ENCODE measurements at regions not wholly inside any gene's neighbourhood (a gene's known extent, or its start where the extent isn't known, plus 50 kb on each side); places are given as distances from the start of the nearest gene placed in this dataset.

DNA sequence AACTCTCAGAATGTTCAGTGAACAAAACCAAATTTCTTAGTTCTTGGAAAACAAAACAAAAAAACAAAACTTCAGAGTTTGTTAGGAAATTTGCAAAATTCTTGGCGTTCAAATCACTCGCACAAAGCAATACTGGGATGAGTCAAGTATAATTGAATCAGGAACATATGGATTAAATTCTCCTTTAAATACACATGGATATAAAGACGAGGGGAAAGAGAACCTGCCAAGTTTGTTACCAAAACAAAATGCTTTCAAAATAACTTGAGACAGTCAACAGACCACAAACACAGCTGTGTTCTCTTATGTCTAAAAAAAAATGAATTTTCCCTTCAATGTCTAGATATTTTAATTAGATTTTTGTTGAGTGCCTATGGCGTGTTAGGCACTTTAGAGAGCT is 93.5 kb upstream of the MPP7 start:
- CTCF ChIA-PET, result interaction anchor here (0.6 to 0.8 kb wide), 3 partner anchors 15 to 1485 kb away, joined by 3 read pairs; no protein-coding TSS in a partner anchor

More for the DNA sequence above, 93.5 kb upstream of the MPP7 start:
- Histone ChIP-seq H3K27me3 (replicated peaks in 1 of 2; ENCODE audit: control insufficient read depth in 2 of 2, insufficient read depth in 2 of 2, low read length in 1 of 2) (no peaks in the 10 kb centered on the region; a peak in 1 of 4 replicates), H2AFZ (ENCODE audit: control insufficient read depth, low read depth, low read length) (no peak overlapping the region), H3K36me3 (ENCODE audit: control insufficient read depth in 2 of 2, insufficient read depth in 2 of 2, low read length in 1 of 2) (no peaks in the 10 kb centered on the region), H3K9me3 (replicated peaks; ENCODE audit: control insufficient read depth, insufficient read depth, low read length) (no peaks in the 10 kb centered on the region), H3K4me3 (no peak overlapping the region), H3K4me2 (ENCODE audit: control insufficient read depth, insufficient read depth) (no peak overlapping the region), H3K4me1 (ENCODE audit: control insufficient read depth, insufficient read depth, low read length) (no peaks in the 10 kb centered on the region), H3K27ac (ENCODE audit: control insufficient read depth, insufficient read depth) (no peak overlapping the region), H4K20me1 (ENCODE audit: control insufficient read depth, insufficient read depth) (no peaks in the 10 kb centered on the region), H3K9ac (ENCODE audit: control insufficient read depth, insufficient read depth, low read length) (no peak overlapping the region), H3K79me2 (ENCODE audit: control insufficient read depth, insufficient read depth, low read length) (no peaks in the 10 kb centered on the region)
- in situ Hi-C loops (cut with MboI), result loop anchor here (25.0 kb wide), 1 partner anchor 659 kb away; the partner anchor contains the start of gene MKX
- ChIA-PET RAD21 (ENCODE audit: unreplicated experiment) (no interaction called here), POLR2A (no interaction called here), SMC1A (ENCODE audit: uncharacterized antibody, unreplicated experiment) (interaction anchor here (0.6 kb wide), 1 partner anchor 93 kb away, joined by 3 read pairs; the partner anchor contains the start of gene MPP7)
- 19% methylated on average over 4 of the region's 4 CpGs for WGBS (ENCODE audit: insufficient coverage, insufficient replicate concordance, low lambda C conversion rate, missing lambda C conversion rate)
- intact Hi-C loops (cut with micrococcal nuclease; ENCODE audit: unreplicated experiment), result no loop called here
- no peak for FAIRE-seq
- no peak for DNase-seq (ENCODE audit: low read depth, low spot score)
- TF ChIP-seq MEF2B (IDR thresholded peaks at IDR 0.05; ENCODE audit: partially characterized antibody, poor library complexity, severe bottlenecking), result no peak
- no peak for TF ChIP-seq MAX (IDR thresholded peaks at IDR 0.05; ENCODE audit: low read depth, low read length)
- no peak for TF ChIP-seq NRF1 (conservative IDR thresholded peaks at IDR 0.05; ENCODE audit: low read depth, low read length)
- TF ChIP-seq E4F1 (IDR thresholded peaks at IDR 0.05; ENCODE audit: borderline replicate concordance, partially characterized antibody), result no peak
- no peak for TF ChIP-seq HDAC6 (IDR thresholded peaks at IDR 0.05; ENCODE audit: unreplicated experiment)
- TF ChIP-seq YBX1 (IDR thresholded peaks at IDR 0.05), result no peak
- no peak for TF ChIP-seq TAF1 (IDR thresholded peaks at IDR 0.05; ENCODE audit: borderline replicate concordance, low read depth, low read length)
- TF ChIP-seq RBBP5 (conservative IDR thresholded peaks at IDR 0.05), result no peak
- no peak for TF ChIP-seq HDAC2 (IDR thresholded peaks at IDR 0.05)
- TF ChIP-seq POLR2AphosphoS5 (IDR thresholded peaks at IDR 0.05; ENCODE audit: low read length), result no peak
- TF ChIP-seq ZNF24 (IDR thresholded peaks at IDR 0.05), result no peak
- no peak for TF ChIP-seq PML (IDR thresholded peaks at IDR 0.05; ENCODE audit: low read length)
- no peak for TF ChIP-seq CHD4 (IDR thresholded peaks at IDR 0.05)
- TF ChIP-seq BCL11A (IDR thresholded peaks at IDR 0.05; ENCODE audit: low read depth, low read length), result no peak
- TF ChIP-seq, protein P1, sequence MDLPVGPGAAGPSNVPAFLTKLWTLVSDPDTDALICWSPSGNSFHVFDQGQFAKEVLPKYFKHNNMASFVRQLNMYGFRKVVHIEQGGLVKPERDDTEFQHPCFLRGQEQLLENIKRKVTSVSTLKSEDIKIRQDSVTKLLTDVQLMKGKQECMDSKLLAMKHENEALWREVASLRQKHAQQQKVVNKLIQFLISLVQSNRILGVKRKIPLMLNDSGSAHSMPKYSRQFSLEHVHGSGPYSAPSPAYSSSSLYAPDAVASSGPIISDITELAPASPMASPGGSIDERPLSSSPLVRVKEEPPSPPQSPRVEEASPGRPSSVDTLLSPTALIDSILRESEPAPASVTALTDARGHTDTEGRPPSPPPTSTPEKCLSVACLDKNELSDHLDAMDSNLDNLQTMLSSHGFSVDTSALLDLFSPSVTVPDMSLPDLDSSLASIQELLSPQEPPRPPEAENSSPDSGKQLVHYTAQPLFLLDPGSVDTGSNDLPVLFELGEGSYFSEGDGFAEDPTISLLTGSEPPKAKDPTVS (IDR thresholded peaks at IDR 0.05; ENCODE audit: low read depth, low read length), result no peak
- TF ChIP-seq, protein P2, sequence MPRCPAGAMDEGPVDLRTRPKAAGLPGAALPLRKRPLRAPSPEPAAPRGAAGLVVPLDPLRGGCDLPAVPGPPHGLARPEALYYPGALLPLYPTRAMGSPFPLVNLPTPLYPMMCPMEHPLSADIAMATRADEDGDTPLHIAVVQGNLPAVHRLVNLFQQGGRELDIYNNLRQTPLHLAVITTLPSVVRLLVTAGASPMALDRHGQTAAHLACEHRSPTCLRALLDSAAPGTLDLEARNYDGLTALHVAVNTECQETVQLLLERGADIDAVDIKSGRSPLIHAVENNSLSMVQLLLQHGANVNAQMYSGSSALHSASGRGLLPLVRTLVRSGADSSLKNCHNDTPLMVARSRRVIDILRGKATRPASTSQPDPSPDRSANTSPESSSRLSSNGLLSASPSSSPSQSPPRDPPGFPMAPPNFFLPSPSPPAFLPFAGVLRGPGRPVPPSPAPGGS (IDR thresholded peaks at IDR 0.05; ENCODE audit: borderline replicate concordance, insufficient read depth, low read depth, low read length, poor library complexity, severe bottlenecking), result no peak
- no TSS peak for BruUV-seq (replicated peaks)
- no peak for ATAC-seq

All from GM12878 (cell line).